Calu3 (cell line): ENCODE measurements at regions not wholly inside any gene's neighbourhood (a gene's known extent, or its start where the extent isn't known, plus 50 kb on each side); places are given as distances from the start of the nearest gene placed in this dataset.

Experiments used
- BruUV-seq: library from RNA; stranded (reverse); fragments of 400-500 nt; replicated peaks from 2 replicates; lab custom pipeline; 2021; lab: Mats Ljungman, UMichigan
- CTCF ChIA-PET: fragments of 300-600 bp; sonication (Branson Sonifier 250); formaldehyde crosslinking; loops from one replicate; lab custom pipeline; 2022; ENCODE audit warnings: antibody characterized with exemption; lab: Charles Lee
- DNase-seq: peaks from one replicate; pipeline ENCODE4 v3.0.0; 2022
- H3K27ac Mint-ChIP-seq: one replicate; pipeline ENCODE4 v1.8.0; 2022; ENCODE audit warnings: mixed read lengths; ENCODE audit not compliant: unreplicated experiment
- H3K27me3 Mint-ChIP-seq: one replicate; pipeline ENCODE4 v1.8.0; 2022; ENCODE audit warnings: mixed read lengths; ENCODE audit not compliant: unreplicated experiment
- H3K36me3 Mint-ChIP-seq: one replicate; pipeline ENCODE4 v1.8.0; 2022; ENCODE audit warnings: mild to moderate bottlenecking, moderate library complexity, mixed read lengths; ENCODE audit not compliant: insufficient read depth, unreplicated experiment
- H3K4me1 Mint-ChIP-seq: one replicate; pipeline ENCODE4 v1.8.0; 2022; ENCODE audit warnings: mild to moderate bottlenecking, low read depth, mixed read lengths; ENCODE audit not compliant: unreplicated experiment
- H3K4me3 Mint-ChIP-seq: one replicate; pipeline ENCODE4 v1.8.0; 2022; ENCODE audit warnings: mild to moderate bottlenecking, low read depth, moderate library complexity, mixed read lengths; ENCODE audit not compliant: unreplicated experiment
- H3K9me3 Mint-ChIP-seq: one replicate; pipeline ENCODE4 v1.8.0; 2022; ENCODE audit warnings: low read depth, mixed read lengths; ENCODE audit not compliant: unreplicated experiment
- CTCF ChIP-seq: fragments of 200-600 bp; IDR thresholded peaks from one replicate; pipeline ENCODE4 v1.8.0; 2022; ENCODE audit warnings: antibody characterized with exemption; ENCODE audit not compliant: unreplicated experiment
- intact Hi-C: fragments of 100-400 bp; cut with micrococcal nuclease; formaldehyde crosslinking; loops from one replicate; pipeline ENCODE4 v1.10.0; 2022; ENCODE audit not compliant: unreplicated experiment

- CTCF ChIA-PET = interaction anchor here (1.2 kb wide), 1 partner anchor 38 kb away, joined by 4 read pairs; no protein-coding TSS in a partner anchor
Observed at GRCh38 chr10:33101392-33101787, 143.4 kb upstream of the ITGB1 start.

GRCh38 chr10:33100781-33101391 lies 142.9 kb upstream of the ITGB1 start:
- no peak for DNase-seq
- intact Hi-C loops = no loop called here
- Mint-ChIP-seq H3K27ac (no peak overlapping the region), H3K27me3 (no peaks in the 10 kb centered on the region), H3K4me3 (no peak overlapping the region), H3K9me3 (peaks cover 10% of the 10 kb centered on the region), H3K4me1 (no peaks in the 10 kb centered on the region), H3K36me3 (no peaks in the 10 kb centered on the region)
- TF ChIP-seq CTCF = no peak
- BruUV-seq = no TSS peak
- CTCF ChIA-PET = interaction anchor here (0.5 kb wide), 1 partner anchor 250 kb away, joined by 3 read pairs; no protein-coding TSS in a partner anchor

More at GRCh38 chr10:33101392-33101787, 143.4 kb upstream of the ITGB1 start:
- peaks cover 10% of the 10 kb centered on the region for H3K9me3 Mint-ChIP-seq
- no peaks in the 10 kb centered on the region for H3K27me3 Mint-ChIP-seq
- no peak overlapping the region for H3K27ac Mint-ChIP-seq
- no TSS peak for BruUV-seq
- no peak overlapping the region for H3K4me3 Mint-ChIP-seq
- H3K4me1 Mint-ChIP-seq = no peaks in the 10 kb centered on the region
- DNase-seq = no peak
- intact Hi-C loops = no loop called here
- no peaks in the 10 kb centered on the region for H3K36me3 Mint-ChIP-seq
- no peak for TF ChIP-seq CTCF

GRCh38 chr10:33099748-33100147 lies 141.7 kb upstream of the ITGB1 start:
- no peak for DNase-seq
- intact Hi-C loops = no loop called here
- no peak for TF ChIP-seq CTCF
- CTCF ChIA-PET = no interaction called here
- Mint-ChIP-seq H3K4me1 (no peaks in the 10 kb centered on the region), H3K36me3 (no peaks in the 10 kb centered on the region), H3K4me3 (no peak overlapping the region), H3K9me3 (peaks cover 11% of the 10 kb centered on the region), H3K27ac (no peak overlapping the region), H3K27me3 (no peaks in the 10 kb centered on the region)
- no TSS peak for BruUV-seq

- no peak for DNase-seq
- CTCF ChIA-PET = no interaction called here
- intact Hi-C loops = no loop called here
- no peak for TF ChIP-seq CTCF
- Mint-ChIP-seq H3K4me3 (no peak overlapping the region), H3K4me1 (no peaks in the 10 kb centered on the region), H3K27me3 (no peaks in the 10 kb centered on the region), H3K27ac (no peak overlapping the region), H3K9me3 (peaks cover 13% of the 10 kb centered on the region), H3K36me3 (no peaks in the 10 kb centered on the region)
- no TSS peak for BruUV-seq
Observed at GRCh38 chr10:33098951-33099663, 141.1 kb upstream of the ITGB1 start.
